GM12891 (cell line): ENCODE measurements at regions not wholly inside any gene's neighbourhood (a gene's known extent, or its start where the extent isn't known, plus 50 kb on each side); places are given as distances from the start of the nearest gene placed in this dataset.

Source experiments
- POLR2A ChIP-seq: IDR thresholded peaks from 2 replicates; pipeline ENCODE4 v1.6.1; 2011; ENCODE audit warnings: low read depth, low read length, control low read depth
- SPI1 ChIP-seq: IDR thresholded peaks from 2 replicates; pipeline ENCODE4 v1.6.1; 2011; ENCODE audit warnings: low read depth, low read length, control low read depth

- TF ChIP-seq POLR2A (no peak), SPI1 (no peak)
These were observed 192.2 kb upstream of the LMNTD1 start for GRCh38 chr12:25745281-25745680.
